ENCODE measurements at regions not wholly inside any gene's neighbourhood (a gene's known extent, or its start where the extent isn't known, plus 50 kb on each side); places are given as distances from the start of the nearest gene placed in this dataset.

DNA sequence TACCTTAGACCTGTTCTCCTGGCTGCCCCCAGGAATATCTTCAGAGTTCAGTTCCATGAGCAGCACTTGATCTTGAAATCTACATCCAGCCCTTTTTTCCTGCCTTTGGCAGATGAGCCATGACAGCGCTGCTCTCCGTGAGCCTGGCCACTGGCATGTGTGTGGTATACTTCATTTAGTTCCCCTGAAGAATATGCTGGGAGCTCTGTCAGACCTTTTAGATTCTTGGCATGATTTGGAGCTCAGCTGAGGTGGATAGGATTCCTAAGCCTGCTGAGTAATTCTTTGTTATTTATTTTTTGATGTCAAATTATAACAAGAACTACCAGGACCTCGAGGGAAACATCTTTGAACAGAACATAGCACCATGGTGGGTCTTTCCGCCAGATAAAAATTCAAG lies 121.7 kb downstream of the EDEM1 start:
- H3K36me3 ChIP-seq: no peaks in the 10 kb centered on the region
- no peaks in the 10 kb centered on the region for H3K27me3 ChIP-seq
- intact Hi-C loops (cut with DNase I): loop anchor here in 2 of 10 donors (5.0 kb wide), 1 partner anchor 1488 kb away; no protein-coding TSS in a partner anchor
- TF ChIP-seq, protein P1, sequence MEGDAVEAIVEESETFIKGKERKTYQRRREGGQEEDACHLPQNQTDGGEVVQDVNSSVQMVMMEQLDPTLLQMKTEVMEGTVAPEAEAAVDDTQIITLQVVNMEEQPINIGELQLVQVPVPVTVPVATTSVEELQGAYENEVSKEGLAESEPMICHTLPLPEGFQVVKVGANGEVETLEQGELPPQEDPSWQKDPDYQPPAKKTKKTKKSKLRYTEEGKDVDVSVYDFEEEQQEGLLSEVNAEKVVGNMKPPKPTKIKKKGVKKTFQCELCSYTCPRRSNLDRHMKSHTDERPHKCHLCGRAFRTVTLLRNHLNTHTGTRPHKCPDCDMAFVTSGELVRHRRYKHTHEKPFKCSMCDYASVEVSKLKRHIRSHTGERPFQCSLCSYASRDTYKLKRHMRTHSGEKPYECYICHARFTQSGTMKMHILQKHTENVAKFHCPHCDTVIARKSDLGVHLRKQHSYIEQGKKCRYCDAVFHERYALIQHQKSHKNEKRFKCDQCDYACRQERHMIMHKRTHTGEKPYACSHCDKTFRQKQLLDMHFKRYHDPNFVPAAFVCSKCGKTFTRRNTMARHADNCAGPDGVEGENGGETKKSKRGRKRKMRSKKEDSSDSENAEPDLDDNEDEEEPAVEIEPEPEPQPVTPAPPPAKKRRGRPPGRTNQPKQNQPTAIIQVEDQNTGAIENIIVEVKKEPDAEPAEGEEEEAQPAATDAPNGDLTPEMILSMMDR (IDR thresholded peaks at IDR 0.05): no peak
- 85 to 87% methylated on average over 4 of the region's 4 CpGs for WGBS, 2 donors
- no peak for ATAC-seq
- peaks cover 0 to 12% (median 0%) of the 10 kb centered on the region in 9 donors for H3K4me1 ChIP-seq
- no peak overlapping the region for H3K27ac ChIP-seq
- H3K4me3 ChIP-seq: no peak overlapping the region
- no peaks in the 10 kb centered on the region for H3K9me3 ChIP-seq
- DNase-seq: no peak

DNA sequence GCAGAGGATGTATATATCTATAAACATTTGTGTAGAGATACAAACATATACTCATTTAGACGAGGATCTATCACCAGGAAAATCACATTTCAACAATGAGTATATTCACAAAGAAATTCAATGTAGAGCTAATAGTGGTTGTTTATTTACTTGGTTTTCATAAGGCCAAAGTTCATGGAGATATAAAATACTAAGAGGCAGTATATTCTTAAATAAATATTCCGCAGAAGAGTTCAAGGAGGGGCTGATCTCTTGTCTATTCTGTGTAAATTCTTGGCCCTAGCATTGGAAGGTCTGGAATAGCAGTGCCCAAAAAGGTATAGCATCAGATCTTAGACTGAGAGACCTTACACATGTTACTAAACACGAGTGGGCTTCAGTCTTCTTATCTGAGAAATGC lies 122.1 kb downstream of the EDEM1 start:
- Histone ChIP-seq H3K4me3 (no peak overlapping the region), H3K27me3 (no peaks in the 10 kb centered on the region), H3K36me3 (no peaks in the 10 kb centered on the region), H3K9me3 (no peaks in the 10 kb centered on the region), H3K27ac (no peak overlapping the region), H3K4me1 (peaks cover 0 to 10% (median 0%) of the 10 kb centered on the region in 9 donors)
- intact Hi-C loops (cut with DNase I): loop anchor here in 2 of 10 donors (5.0 kb wide), 1 partner anchor 1488 kb away; no protein-coding TSS in a partner anchor
- 61 to 70% methylated on average over 3 of the region's 3 CpGs for WGBS, 2 donors
- ATAC-seq (no peak), DNase-seq (no peak)
- TF ChIP-seq, protein P1 (IDR thresholded peaks at IDR 0.05): no peak

DNA sequence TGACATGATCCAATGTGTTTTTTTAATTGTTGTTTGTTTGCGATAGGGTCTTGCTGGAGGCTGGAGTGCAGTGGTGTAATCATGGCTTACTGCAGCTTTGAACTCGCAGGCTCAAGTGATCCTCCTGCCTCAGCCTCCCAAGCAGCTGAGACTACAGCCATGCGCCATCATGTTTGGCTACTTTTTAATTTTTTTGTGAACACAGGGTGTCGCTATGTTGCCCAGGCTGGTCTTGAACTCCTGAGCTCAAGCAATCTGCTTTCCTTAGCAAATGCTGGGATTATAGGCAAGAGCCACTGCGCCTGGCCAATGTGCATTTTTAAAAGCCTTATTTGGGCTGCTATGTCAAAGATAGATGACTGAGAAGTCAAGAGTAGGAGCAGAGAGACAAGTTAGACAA lies 123.0 kb downstream of the EDEM1 start:
- Histone ChIP-seq H3K4me1 (peaks cover 0 to 1% (median 0%) of the 10 kb centered on the region in 9 donors), H3K27ac (no peak overlapping the region), H3K36me3 (no peaks in the 10 kb centered on the region), H3K27me3 (no peaks in the 10 kb centered on the region), H3K9me3 (no peaks in the 10 kb centered on the region), H3K4me3 (no peak overlapping the region)
- intact Hi-C loops (cut with DNase I): no loop called here
- TF ChIP-seq, protein P1 (IDR thresholded peaks at IDR 0.05): no peak
- DNase-seq: no peak
- 95 to 97% methylated on average over 5 of the region's 5 CpGs for WGBS, 2 donors
- ATAC-seq: no peak

GRCh38 chr3:5312290-5312689 lies 124.8 kb downstream of the EDEM1 start:
- no peaks in the 10 kb centered on the region for H3K27me3 ChIP-seq
- no peak overlapping the region for H3K27ac ChIP-seq
- no peaks in the 10 kb centered on the region for H3K36me3 ChIP-seq
- ATAC-seq: no peak
- no peaks in the 10 kb centered on the region for H3K9me3 ChIP-seq
- H3K4me1 ChIP-seq: no peaks in the 10 kb centered on the region
- WGBS, 2 donors: 84 to 85% methylated on average over 3 of the region's 3 CpGs
- intact Hi-C loops (cut with DNase I): no loop called here
- no peak overlapping the region for H3K4me3 ChIP-seq
- TF ChIP-seq, protein P1 (IDR thresholded peaks at IDR 0.05): no peak
- no peak for DNase-seq

Measured in heart right ventricle (tissue), 16 donors.